H9 (cell line): ENCODE measurements at regions not wholly inside any gene's neighbourhood (a gene's known extent, or its start where the extent isn't known, plus 50 kb on each side); places are given as distances from the start of the nearest gene placed in this dataset.

Experiments used
- DNase-seq: peaks from one replicate; pipeline ENCODE4 v3.0.0-alpha.2; 2017
- H2AFZ ChIP-seq: one replicate; pipeline ENCODE4 v1.6.1; 2013; ENCODE audit warnings: mild to moderate bottlenecking, low read length, control low read depth, moderate library complexity
- H2AK5ac ChIP-seq: 2 replicates; pipeline ENCODE4 v1.6.1; 2013; ENCODE audit warnings: low read length, control low read depth, mixed read lengths; ENCODE audit not compliant: insufficient read length
- H2BK120ac ChIP-seq: one replicate; pipeline ENCODE4 v1.6.1; 2013; ENCODE audit warnings: low read depth, mild to moderate bottlenecking, low read length, control low read depth, inconsistent platforms; ENCODE audit not compliant: poor library complexity, severe bottlenecking
- H2BK12ac ChIP-seq: 2 replicates; pipeline ENCODE4 v1.6.1; 2013; ENCODE audit warnings: low read length, control low read depth, mixed read lengths, low read depth; ENCODE audit not compliant: insufficient read length
- H2BK15ac ChIP-seq: 2 replicates; pipeline ENCODE4 v1.6.1; 2013; ENCODE audit warnings: low read depth, low read length, control low read depth
- H2BK20ac ChIP-seq: one replicate; pipeline ENCODE4 v1.6.1; 2013; ENCODE audit warnings: low read depth, mild to moderate bottlenecking, low read length, control low read depth, inconsistent platforms; ENCODE audit not compliant: poor library complexity, severe bottlenecking
- H2BK5ac ChIP-seq: 2 replicates; pipeline ENCODE4 v1.6.1; 2013; ENCODE audit warnings: low read length, control low read depth, mixed read lengths; ENCODE audit not compliant: insufficient read length
- H3K14ac ChIP-seq: 2 replicates; pipeline ENCODE4 v1.6.1; 2013; ENCODE audit warnings: low read length, control low read depth; ENCODE audit not compliant: insufficient read depth
- H3K18ac ChIP-seq: 2 replicates; pipeline ENCODE4 v1.6.1; 2013; ENCODE audit warnings: low read depth, mild to moderate bottlenecking, mixed read lengths, low read length, control low read depth; ENCODE audit not compliant: insufficient read length
- H3K23ac ChIP-seq: 2 replicates; pipeline ENCODE4 v1.6.1; 2013; ENCODE audit warnings: low read length, control low read depth, mixed read lengths, low read depth; ENCODE audit not compliant: insufficient read length
- H3K23me2 ChIP-seq: 2 replicates; pipeline ENCODE4 v1.6.1; 2013; ENCODE audit warnings: low read depth, mild to moderate bottlenecking, mixed read lengths, low read length, control low read depth; ENCODE audit not compliant: insufficient read length, poor library complexity, severe bottlenecking
- H3K27ac ChIP-seq: 2 replicates; pipeline ENCODE4 v1.5.1; 2013; ENCODE audit warnings: low read length, control low read depth, mixed read lengths, low read depth; ENCODE audit not compliant: insufficient read length
- H3K27me3 ChIP-seq: 2 replicates; pipeline ENCODE4 v1.6.1; 2013; ENCODE audit warnings: low read length, control low read depth, inconsistent platforms; ENCODE audit not compliant: insufficient read depth
- H3K4ac ChIP-seq: 2 replicates; pipeline ENCODE4 v1.6.1; 2013; ENCODE audit warnings: low read depth, mild to moderate bottlenecking, control low read depth, inconsistent platforms, low read length, moderate library complexity
- H3K4me1 ChIP-seq: 2 replicates; pipeline ENCODE4 v1.6.1; 2013; ENCODE audit warnings: low read length, control low read depth, inconsistent platforms; ENCODE audit not compliant: insufficient read depth
- H3K4me2 ChIP-seq: 2 replicates; pipeline ENCODE4 v1.6.1; 2013; ENCODE audit warnings: low read length, control low read depth, mixed read lengths; ENCODE audit not compliant: insufficient read length, insufficient read depth
- H3K56ac ChIP-seq: 2 replicates; pipeline ENCODE4 v1.6.1; 2013; ENCODE audit warnings: low read depth, mild to moderate bottlenecking, mixed read lengths, low read length, control low read depth; ENCODE audit not compliant: insufficient read length
- H3K79me1 ChIP-seq: 2 replicates; pipeline ENCODE4 v1.6.1; 2013; ENCODE audit warnings: low read depth, mild to moderate bottlenecking, moderate library complexity, low read length, control low read depth, inconsistent platforms; ENCODE audit not compliant: insufficient read depth, poor library complexity, severe bottlenecking
- H3K79me2 ChIP-seq: 2 replicates; pipeline ENCODE4 v1.6.1; 2013; ENCODE audit warnings: low read length, control low read depth, inconsistent platforms; ENCODE audit not compliant: insufficient read depth
- H3K9ac ChIP-seq: 2 replicates; pipeline ENCODE4 v1.6.1; 2013; ENCODE audit warnings: low read length, control low read depth, mixed read lengths; ENCODE audit not compliant: insufficient read length; ENCODE audit errors: extremely low read depth
- H3K9me3 ChIP-seq: one replicate; pipeline ENCODE4 v1.6.1; 2013; ENCODE audit warnings: low read depth, low read length, inconsistent platforms; ENCODE audit not compliant: control insufficient read depth
- H3T11ph ChIP-seq: one replicate; pipeline ENCODE4 v1.6.1; 2013; ENCODE audit warnings: mild to moderate bottlenecking, low read length, control low read depth, inconsistent platforms
- H4K20me1 ChIP-seq: one replicate; pipeline ENCODE4 v1.6.1; 2013; ENCODE audit not compliant: control insufficient read depth, insufficient read length, insufficient read depth
- H4K5ac ChIP-seq: 2 replicates; pipeline ENCODE4 v1.6.1; 2013; ENCODE audit warnings: low read depth, mild to moderate bottlenecking, mixed read lengths, low read length, control low read depth; ENCODE audit not compliant: insufficient read length
- H4K8ac ChIP-seq: replicated peaks from 2 replicates; pipeline ENCODE4 v1.6.1; 2013; ENCODE audit warnings: low read length, control low read depth, mixed read lengths, low read depth; ENCODE audit not compliant: insufficient read length
- H4K91ac ChIP-seq: 2 replicates; pipeline ENCODE4 v1.6.1; 2013; ENCODE audit warnings: low read depth, mild to moderate bottlenecking, moderate library complexity, mixed read lengths, low read length, control low read depth; ENCODE audit not compliant: insufficient read length
- H3K27ac Mint-ChIP-seq, 3 experiments: 2 replicates in 2 of 3; 3 replicates in 1 of 3; pipeline ENCODE4 v1.8.0; 2020 to 2021; ENCODE audit warnings: mixed read lengths in 3 of 3, mild to moderate bottlenecking in 1 of 3, moderate library complexity in 1 of 3
- H3K27me3 Mint-ChIP-seq: 2 replicates; pipeline ENCODE4 v1.8.0; 2021; ENCODE audit warnings: low read depth, mild to moderate bottlenecking, moderate library complexity, mixed read lengths
- H3K36me3 Mint-ChIP-seq, 3 experiments: 2 replicates in 2 of 3; 3 replicates in 1 of 3; pipeline ENCODE4 v1.8.0; 2020 to 2021; ENCODE audit warnings: low read depth in 3 of 3, mixed read lengths in 3 of 3; ENCODE audit not compliant: insufficient read depth in 1 of 3
- H3K4me1 Mint-ChIP-seq, 2 experiments: 2 replicates each; pipeline ENCODE4 v1.8.0; 2020; ENCODE audit warnings: mixed read lengths in 2 of 2
- H3K4me3 Mint-ChIP-seq, 2 experiments: 2 replicates in 1 of 2; 3 replicates in 1 of 2; pipeline ENCODE4 v1.8.0; 2020 to 2021; ENCODE audit warnings: mild to moderate bottlenecking in 2 of 2, mixed read lengths in 2 of 2, moderate library complexity in 1 of 2
- H3K9me3 Mint-ChIP-seq, 2 experiments: 2 replicates in 1 of 2; 3 replicates in 1 of 2; pipeline ENCODE4 v1.8.0; 2020; ENCODE audit warnings: mild to moderate bottlenecking in 2 of 2, mixed read lengths in 2 of 2, moderate library complexity in 1 of 2
- TF ChIP-seq, protein P1 (sequence below): fragments of 200-600 bp; sonication (generic); conservative IDR thresholded peaks from 3 replicates; pipeline ENCODE4 v1.8.0; 2021; ENCODE audit warnings: antibody characterized with exemption, mild to moderate bottlenecking

DNA sequence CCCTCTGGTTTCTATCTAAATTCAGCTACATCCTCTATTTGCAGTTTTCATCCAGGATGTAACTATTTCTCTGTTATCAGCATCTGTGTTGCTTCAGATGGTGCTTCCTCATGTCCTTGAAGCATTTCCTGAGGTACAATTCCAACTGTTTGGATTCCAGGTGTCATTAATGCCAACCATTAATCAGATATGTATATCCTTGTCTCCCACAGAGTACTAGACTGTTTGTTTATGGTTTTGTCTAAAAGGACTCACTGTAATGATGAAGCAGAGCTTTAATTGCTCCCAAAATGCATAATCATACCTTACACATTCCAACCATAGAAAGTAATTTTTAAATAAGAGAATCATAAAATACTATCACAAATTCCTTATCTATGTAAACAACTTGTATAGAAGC, 288.5 kb upstream of the MME start:
- no peak overlapping the region for H4K8ac ChIP-seq
- no peak overlapping the region for H2BK12ac ChIP-seq
- H3K27ac Mint-ChIP-seq: 0 out of 7 replicates have a peak overlapping the region, but pooled peaks of 1 of the 3 experiments have one; percentile 72
- no peak overlapping the region for H3K23ac ChIP-seq
- no peak for DNase-seq
- no peak overlapping the region for H4K5ac ChIP-seq
- H2BK20ac ChIP-seq: no peak overlapping the region
- no peak overlapping the region for H3K4me3 Mint-ChIP-seq
- H3K18ac ChIP-seq: no peak overlapping the region
- H3K27me3 ChIP-seq: no peaks in the 10 kb centered on the region
- H3K4me1 Mint-ChIP-seq: 0 out of 4 replicates have a peak, but pooled peaks cover 0 to 3% of the 10 kb centered on the region in 2 experiments
- H3K27me3 Mint-ChIP-seq: no peaks in the 10 kb centered on the region
- no peak overlapping the region for H2BK120ac ChIP-seq
- no peaks in the 10 kb centered on the region for H4K20me1 ChIP-seq
- H3K79me1 ChIP-seq: no peaks in the 10 kb centered on the region
- no peaks in the 10 kb centered on the region for H3K36me3 Mint-ChIP-seq
- no peak overlapping the region for H3K4me2 ChIP-seq
- TF ChIP-seq, protein P1, sequence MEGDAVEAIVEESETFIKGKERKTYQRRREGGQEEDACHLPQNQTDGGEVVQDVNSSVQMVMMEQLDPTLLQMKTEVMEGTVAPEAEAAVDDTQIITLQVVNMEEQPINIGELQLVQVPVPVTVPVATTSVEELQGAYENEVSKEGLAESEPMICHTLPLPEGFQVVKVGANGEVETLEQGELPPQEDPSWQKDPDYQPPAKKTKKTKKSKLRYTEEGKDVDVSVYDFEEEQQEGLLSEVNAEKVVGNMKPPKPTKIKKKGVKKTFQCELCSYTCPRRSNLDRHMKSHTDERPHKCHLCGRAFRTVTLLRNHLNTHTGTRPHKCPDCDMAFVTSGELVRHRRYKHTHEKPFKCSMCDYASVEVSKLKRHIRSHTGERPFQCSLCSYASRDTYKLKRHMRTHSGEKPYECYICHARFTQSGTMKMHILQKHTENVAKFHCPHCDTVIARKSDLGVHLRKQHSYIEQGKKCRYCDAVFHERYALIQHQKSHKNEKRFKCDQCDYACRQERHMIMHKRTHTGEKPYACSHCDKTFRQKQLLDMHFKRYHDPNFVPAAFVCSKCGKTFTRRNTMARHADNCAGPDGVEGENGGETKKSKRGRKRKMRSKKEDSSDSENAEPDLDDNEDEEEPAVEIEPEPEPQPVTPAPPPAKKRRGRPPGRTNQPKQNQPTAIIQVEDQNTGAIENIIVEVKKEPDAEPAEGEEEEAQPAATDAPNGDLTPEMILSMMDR: no peak
- no peaks in the 10 kb centered on the region for H3K9me3 ChIP-seq
- no peak overlapping the region for H2BK15ac ChIP-seq
- H3K9ac ChIP-seq: no peak overlapping the region
- no peak overlapping the region for H3K27ac ChIP-seq
- no peak overlapping the region for H4K91ac ChIP-seq
- H3K79me2 ChIP-seq: no peaks in the 10 kb centered on the region
- H2AFZ ChIP-seq: no peak overlapping the region
- no peak overlapping the region for H2BK5ac ChIP-seq
- no peak overlapping the region for H3T11ph ChIP-seq
- H3K14ac ChIP-seq: no peak overlapping the region
- H3K4ac ChIP-seq: no peak overlapping the region
- no peak overlapping the region for H2AK5ac ChIP-seq
- no peaks in the 10 kb centered on the region for H3K4me1 ChIP-seq
- no peaks in the 10 kb centered on the region for H3K23me2 ChIP-seq
- H3K9me3 Mint-ChIP-seq: no peaks in the 10 kb centered on the region
- H3K56ac ChIP-seq: no peak overlapping the region
